Astrocyte of the spinal cord (primary cell): ENCODE measurements at regions not wholly inside any gene's neighbourhood (a gene's known extent, or its start where the extent isn't known, plus 50 kb on each side); places are given as distances from the start of the nearest gene placed in this dataset.
"Not testable (repeated sequence)": the region's sequence is repeated elsewhere in the genome, so short reads cannot be mapped to it uniquely, and the experiment has no call there.

ENCODE experiments used
- DNase-seq: peaks from one replicate; pipeline ENCODE4 v3.0.0; 2011; ENCODE audit warnings: low read depth, low spot score
- H3K4me3 ChIP-seq: 2 replicates; pipeline ENCODE4 v1.5.1; 2011; ENCODE audit warnings: low read depth, mild to moderate bottlenecking, low read length, moderate library complexity
- CTCF ChIP-seq: IDR thresholded peaks from 2 replicates; pipeline ENCODE4 v1.5.1; 2012; ENCODE audit warnings: low read depth, mild to moderate bottlenecking, low read length, inconsistent platforms
- in situ Hi-C: cut with HindIII; loops from 2 replicates; pipeline ENCODE4 v1.10.0; 2017; ENCODE audit warnings: low sequenced_read_pairs

GRCh38 chr4:93911671-93912070 is 83.1 kb downstream of the ATOH1 start:
- TF ChIP-seq CTCF, result no peak
- in situ Hi-C loops, result no loop called here
- DNase-seq, result no peak
- no peak overlapping the region for H3K4me3 ChIP-seq

GRCh38 chr4:93912146-93912545 is 83.6 kb downstream of the ATOH1 start:
- in situ Hi-C loops, result no loop called here
- TF ChIP-seq CTCF, result no peak
- H3K4me3 ChIP-seq, result no peak overlapping the region
- DNase-seq, result no peak

GRCh38 chr4:93918856-93919255 is 90.3 kb downstream of the ATOH1 start:
- in situ Hi-C loops, result no loop called here
- DNase-seq, result no peak
- TF ChIP-seq CTCF, result no peak
- H3K4me3 ChIP-seq, result no peak overlapping the region

GRCh38 chr4:93923570-93923969 is 95.0 kb downstream of the ATOH1 start:
- DNase-seq, in situ Hi-C loops, H3K4me3 ChIP-seq: not testable (repeated sequence)

- in situ Hi-C loops, result no loop called here
- no peak overlapping the region for H3K4me3 ChIP-seq
- DNase-seq, result no peak
- TF ChIP-seq CTCF, result no peak
These were observed 118.7 kb downstream of the ATOH1 start for GRCh38 chr4:93947286-93947685.

GRCh38 chr4:93950239-93950638 is 121.7 kb downstream of the ATOH1 start:
- DNase-seq, H3K4me3 ChIP-seq, in situ Hi-C loops: not testable (repeated sequence)

GRCh38 chr4:93957186-93957585 is 128.6 kb downstream of the ATOH1 start:
- in situ Hi-C loops, result no loop called here
- H3K4me3 ChIP-seq, result no peak overlapping the region
- TF ChIP-seq CTCF, result no peak
- DNase-seq, result no peak

GRCh38 chr4:93960450-93960849 is 131.9 kb downstream of the ATOH1 start:
- no peak for DNase-seq
- TF ChIP-seq CTCF, result no peak
- in situ Hi-C loops, result no loop called here
- H3K4me3 ChIP-seq, result no peak overlapping the region
